GM18951 (cell line): ENCODE measurements at regions not wholly inside any gene's neighbourhood (a gene's known extent, or its start where the extent isn't known, plus 50 kb on each side); places are given as distances from the start of the nearest gene placed in this dataset.
"Not testable (repeated sequence)": the region's sequence is repeated elsewhere in the genome, so short reads cannot be mapped to it uniquely, and the experiment has no call there.

ENCODE experiments used
- POLR2A ChIP-seq: IDR thresholded peaks from 4 replicates; pipeline ENCODE4 v1.6.1; 2011; ENCODE audit warnings: mild to moderate bottlenecking; ENCODE audit not compliant: insufficient read length, insufficient read depth; ENCODE audit errors: extremely low read depth
- in situ Hi-C: fragments of 300-500 bp; cut with MboI; formaldehyde crosslinking; loops from one replicate; pipeline ENCODE4 v1.12.0; 2022; ENCODE audit warnings: low sequenced_read_pairs, mixed read lengths, inconsistent platforms; ENCODE audit not compliant: unreplicated experiment

DNA sequence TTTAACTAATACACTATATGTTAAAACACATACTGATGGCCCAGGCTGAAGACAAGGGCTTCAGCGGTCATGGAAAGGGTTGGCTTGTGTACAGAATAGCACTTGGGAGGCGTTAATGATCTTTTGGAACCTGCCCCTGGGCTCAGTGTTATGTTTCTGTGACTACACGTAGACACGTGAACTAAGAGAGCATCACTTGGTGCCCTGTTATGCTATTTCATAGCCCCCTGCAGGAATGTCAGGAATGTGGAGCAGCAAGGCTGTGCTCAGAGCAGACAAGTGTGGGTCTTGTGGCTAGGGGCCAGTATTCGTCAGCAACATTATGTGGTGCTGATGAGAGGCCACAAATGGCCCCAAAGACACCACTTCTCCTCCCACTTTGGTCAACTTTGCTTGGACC is 132.4 kb downstream of the MAP3K21 start:
- in situ Hi-C loops, result no loop called here
- no peak for TF ChIP-seq POLR2A

DNA sequence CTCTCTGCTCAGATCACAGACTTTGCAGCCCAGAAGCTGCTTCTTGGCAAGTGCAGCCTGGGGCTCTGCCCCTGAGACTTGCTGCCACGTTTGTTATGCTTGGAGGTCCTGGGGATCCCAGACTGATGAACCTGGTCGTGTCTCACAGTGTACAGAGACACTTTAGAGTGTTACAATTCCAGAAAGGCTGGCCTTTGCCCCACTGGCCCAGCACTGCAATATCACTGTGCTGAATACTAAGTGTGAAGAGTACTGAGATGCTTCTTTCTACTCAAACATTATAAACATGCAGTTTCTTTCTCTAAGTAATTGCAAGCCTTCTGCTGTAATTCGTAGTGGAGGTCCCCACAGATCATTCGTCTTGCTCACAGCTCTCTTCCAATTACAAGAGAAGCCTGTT is 133.2 kb downstream of the MAP3K21 start:
- in situ Hi-C loops, result no loop called here
- no peak for TF ChIP-seq POLR2A

DNA sequence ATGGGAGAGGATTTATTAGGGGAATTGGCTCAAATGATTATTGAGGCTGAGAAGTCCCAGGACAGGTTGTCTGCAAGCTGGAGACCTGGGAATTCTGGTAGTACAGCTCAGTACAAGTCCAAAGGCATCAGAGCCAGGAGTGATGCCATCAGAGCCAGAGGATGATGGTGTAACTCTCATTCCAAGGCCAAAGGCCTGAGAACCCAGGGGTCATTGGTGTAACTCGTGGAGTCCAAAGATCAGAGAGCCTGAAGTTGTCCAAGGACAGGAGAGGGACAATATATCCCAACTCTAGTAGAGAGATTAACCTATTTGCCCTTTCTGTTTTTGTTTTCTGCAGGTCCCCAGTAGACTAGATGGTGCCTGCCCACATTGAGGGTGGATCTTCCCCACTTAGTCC is 134.3 kb downstream of the MAP3K21 start:
- in situ Hi-C loops, result no loop called here

DNA sequence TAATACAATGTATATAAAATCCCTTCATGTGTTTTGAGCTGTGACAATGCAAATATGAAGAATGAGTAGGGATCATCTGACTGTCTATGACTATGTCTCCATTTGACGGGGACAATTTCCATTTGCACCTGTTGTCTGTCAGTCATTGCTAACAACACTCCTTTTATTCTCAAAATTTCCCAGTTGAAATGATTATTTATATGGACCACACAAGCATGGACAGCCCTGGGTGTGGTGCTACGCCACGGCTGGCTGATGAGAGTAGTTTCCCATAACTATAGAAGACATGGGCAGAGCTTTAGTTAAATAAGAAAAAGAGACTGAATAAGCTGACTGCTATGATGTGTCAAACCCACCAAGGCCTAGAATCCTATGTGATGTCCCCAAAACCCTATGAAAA is 135.8 kb downstream of the MAP3K21 start:
- in situ Hi-C loops, result no loop called here
- no peak for TF ChIP-seq POLR2A

More for the DNA sequence above, 134.3 kb downstream of the MAP3K21 start:
- no peak for TF ChIP-seq POLR2A

DNA sequence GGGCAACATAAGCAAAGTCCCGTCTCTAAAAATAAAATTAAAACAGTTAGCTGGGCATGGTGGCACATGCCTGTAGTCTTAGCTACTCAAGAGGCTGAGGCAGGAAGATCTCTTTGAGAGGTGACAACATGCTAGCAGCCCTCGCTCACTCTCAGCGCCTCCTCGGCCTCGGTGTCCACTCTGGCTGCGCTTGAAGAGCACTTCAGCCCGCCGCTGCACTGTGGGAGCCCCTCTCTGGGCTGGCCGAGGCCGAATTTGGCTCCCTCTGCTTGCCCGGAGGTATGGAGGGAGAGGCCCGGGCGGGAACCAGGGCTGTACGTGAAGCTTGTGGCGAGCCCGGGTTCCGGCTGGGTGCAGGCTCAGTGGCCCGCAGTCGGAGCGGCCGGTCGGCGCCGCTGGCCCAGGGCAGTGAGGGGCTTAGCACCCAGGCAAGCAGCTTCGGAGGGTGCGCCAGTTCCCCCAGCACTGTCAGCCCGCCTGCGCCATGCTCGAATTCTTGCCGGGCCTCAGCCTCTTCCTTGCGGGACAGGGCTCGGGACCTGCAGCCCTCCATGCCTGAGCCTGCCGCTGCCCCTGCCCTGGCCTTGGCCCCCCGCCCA is 138.3 kb downstream of the MAP3K21 start:
- in situ Hi-C loops, result no loop called here
- TF ChIP-seq POLR2A, result no peak

DNA sequence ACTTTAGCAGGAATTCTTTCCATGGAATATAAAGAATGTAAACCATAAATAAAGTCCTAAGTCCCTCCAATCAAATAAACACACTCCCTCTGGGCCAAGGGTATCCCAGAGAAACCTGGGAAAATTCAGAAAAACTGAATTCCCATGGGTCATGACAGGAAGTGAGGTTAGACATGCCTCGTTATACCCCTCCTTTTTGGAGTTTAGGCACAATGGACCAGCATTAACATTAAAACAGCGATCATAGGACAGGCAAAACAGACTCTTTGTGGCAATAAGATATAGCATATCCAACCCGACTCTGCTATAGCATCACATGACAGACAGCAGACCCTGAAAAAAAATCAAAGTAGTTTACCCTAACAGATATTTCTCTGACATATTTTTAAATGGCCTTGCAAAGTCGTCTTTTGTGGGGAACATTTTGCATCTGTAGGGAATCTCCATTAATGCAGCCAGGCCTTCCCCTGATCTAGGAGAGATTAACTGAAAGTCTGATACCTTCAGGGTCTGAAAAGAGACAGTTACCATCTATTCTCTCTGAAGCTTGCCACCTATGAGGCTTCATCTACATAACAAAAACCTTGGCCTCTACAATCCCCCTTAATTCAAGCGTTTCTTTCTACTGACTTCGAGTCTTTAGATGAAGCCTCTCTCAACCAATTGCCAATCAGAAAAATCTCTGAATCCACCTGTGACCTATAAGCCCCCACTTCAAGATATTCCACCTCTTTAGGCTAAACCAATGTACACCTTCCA is 143.0 kb upstream of the KCNK1 start:
- no peak for TF ChIP-seq POLR2A
- in situ Hi-C loops, result no loop called here

DNA sequence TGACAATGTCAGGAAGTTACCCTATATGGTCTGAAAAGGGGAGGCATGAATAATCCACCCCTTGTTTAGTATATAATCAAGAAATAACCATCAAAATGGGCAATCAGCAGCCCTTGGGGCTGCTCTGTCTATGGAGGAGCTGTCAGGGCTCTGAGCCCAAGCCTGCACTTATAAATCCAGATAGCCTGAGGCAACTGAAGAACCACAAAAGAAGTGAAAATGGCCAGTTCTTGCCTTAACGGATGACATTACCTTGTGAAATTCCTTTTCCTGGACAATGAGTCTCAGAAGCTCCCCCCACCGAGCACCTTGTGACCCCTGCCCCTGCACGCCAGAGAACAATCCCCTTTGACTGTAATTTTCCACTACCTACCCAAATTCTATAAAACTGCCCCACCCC is 142.1 kb upstream of the KCNK1 start:
- in situ Hi-C loops, result not testable (repeated sequence)

DNA sequence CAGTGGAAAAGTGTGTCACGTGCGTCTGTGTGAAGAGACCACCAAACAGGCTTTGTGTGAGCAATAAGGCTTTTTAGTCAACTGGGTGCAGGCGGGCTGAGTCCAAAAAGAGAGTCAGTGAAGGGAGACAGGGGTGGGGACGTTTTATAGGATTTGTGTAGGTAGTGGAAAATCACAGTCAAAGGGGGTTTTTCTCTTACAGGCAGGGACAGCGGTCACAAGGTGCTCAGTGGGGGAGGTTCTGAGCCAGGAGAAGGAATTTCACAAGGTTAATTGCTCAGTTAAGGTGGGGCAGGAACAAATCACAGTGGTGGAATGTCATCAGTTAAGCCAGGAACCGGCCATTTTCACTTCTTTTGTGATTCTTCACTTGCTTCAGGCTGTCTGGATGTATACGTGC is 141.1 kb upstream of the KCNK1 start:
- in situ Hi-C loops, result not testable (repeated sequence)

DNA sequence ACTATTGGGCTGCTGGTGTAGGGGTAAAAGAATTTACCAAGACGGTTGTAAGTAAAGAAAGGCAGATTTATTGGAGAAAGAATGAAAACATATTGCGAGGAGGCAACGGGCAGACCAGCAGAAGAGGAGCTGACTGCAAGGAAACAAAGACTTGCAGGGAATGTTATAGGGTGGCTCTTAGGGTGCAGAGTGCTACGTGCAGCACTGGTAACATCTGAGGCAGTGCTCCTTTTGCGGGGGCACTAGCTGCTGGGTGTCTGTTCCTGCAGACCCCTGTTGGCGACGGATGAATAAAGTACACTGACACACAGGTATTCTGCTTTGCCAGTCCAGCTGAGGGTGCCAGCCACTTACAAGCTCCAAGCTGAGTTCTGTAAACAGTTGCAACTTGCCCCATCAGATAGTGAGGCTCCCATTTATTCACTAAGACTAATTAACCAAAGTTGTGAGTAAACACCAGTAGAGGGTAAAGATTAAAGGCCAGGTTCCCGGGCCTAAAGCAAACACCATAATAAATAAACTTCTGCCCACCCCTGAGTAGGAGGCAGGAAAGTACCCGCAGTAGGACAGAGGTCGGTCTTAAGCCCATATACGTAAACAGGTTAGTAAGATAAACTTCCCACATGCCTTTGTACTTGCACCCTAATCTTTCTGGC is 140.2 kb upstream of the KCNK1 start:
- in situ Hi-C loops, result no loop called here
- TF ChIP-seq POLR2A, result no peak

DNA sequence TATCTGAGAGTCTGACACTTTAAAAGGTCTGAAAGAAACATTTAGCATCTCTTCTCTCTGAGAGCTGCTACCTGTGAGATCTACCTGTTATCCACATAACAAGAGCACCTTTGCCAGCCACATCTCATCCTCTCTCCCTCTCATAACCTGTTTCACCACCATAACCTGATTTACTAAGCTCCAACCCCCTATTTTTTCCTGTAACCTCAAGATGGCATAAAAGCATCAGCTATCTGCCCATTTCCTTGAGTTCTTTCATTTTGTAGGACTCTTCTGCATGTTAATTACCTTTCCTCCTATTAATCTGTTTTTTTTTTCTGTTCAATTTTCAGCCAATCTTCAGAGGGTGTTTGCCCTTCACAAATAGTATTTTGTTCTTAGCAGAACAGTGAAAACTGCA is 136.5 kb upstream of the KCNK1 start:
- TF ChIP-seq POLR2A, result no peak
- in situ Hi-C loops, result no loop called here

DNA sequence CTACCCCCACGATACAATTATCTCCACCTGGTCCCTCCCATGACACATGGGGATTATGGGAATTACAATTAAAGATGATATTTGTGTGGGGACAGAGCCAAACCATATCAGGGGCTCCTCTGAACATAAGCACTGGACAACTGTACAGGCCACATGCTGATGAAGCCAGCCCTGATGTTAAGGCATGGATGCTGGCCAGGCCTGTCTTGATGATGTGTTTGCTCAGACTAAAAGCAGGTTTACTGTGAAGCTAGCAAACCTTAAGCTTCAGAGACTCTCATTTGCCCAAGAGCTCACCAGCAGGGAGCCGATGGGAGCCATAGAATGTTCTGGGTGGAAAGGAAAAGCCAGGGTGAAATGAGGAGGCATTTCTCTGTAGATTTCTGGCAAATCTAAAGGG is 135.3 kb upstream of the KCNK1 start:
- in situ Hi-C loops, result no loop called here
- TF ChIP-seq POLR2A, result no peak

DNA sequence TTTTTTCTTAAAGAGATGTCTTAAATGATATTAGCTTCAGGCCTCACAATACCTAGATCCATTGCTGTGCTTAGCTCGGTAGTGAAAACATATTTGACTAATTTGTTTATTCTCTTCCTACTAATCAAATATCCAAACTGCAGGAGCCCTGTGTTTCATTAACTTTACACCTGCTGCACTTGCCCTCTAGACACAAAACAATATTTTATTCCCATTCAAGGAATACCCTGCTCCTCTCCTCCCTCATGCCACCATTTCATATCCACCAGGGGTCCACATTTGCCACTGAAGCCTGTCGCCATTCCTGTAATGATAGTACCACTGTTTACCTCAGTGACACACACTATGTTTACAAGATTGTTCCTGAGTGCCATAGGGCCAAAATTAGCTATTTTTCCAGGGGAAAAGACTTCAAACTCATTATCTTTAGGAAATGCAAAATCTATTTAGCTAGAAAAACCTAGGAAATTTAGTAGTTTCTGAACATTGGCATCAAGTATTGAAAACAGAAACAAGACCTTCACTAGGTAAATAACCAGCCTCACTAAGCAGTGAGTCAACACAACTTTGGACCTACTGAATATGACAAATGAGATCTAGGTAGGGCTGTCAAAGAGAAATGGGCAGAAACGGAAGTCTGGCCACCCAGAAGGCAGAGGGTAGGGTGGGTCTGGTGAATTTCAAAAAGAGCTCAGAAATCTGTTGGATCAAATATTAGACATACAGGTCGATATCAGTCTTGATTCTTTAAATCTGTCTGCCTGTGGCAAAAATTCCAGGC is 134.6 kb upstream of the KCNK1 start:
- in situ Hi-C loops, result no loop called here
- TF ChIP-seq POLR2A, result no peak

DNA sequence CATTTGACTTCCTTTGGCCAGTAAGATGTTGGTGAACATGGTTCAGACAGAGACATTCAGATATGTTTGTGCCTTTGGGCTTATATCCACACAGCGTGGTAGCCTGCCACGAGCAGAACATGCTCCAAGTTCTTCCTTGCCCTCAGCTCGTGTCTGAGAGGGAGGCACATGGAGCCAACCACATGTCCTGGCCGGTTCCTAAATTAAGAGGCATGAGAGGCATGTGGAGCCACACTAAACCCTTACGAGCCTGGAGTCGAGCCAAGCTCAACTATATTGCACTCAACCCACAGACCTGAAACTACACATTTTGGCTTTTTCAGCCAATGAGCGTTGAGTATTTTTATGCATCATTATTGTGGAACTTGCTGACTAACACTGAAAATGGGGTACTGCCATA is 133.7 kb upstream of the KCNK1 start:
- TF ChIP-seq POLR2A, result no peak
- in situ Hi-C loops, result no loop called here
